ENCODE measurements at regions not wholly inside any gene's neighbourhood (a gene's known extent, or its start where the extent isn't known, plus 50 kb on each side); places are given as distances from the start of the nearest gene placed in this dataset.
"Not testable (repeated sequence)": the region's sequence is repeated elsewhere in the genome, so short reads cannot be mapped to it uniquely, and the experiment has no call there.

GRCh38 chrX:40788698-40789097 lies 53.4 kb upstream of the MED14 start:
- DNase-seq: not testable (repeated sequence)

GRCh38 chrX:40792433-40792832 lies 57.1 kb upstream of the MED14 start:
- DNase-seq: no peak

GRCh38 chrX:40794829-40795130 lies 59.4 kb upstream of the MED14 start:
- peak; percentile 53 for DNase-seq

GRCh38 chrX:40799745-40800144 lies 64.4 kb upstream of the MED14 start:
- DNase-seq: not testable (repeated sequence)

- DNase-seq: no peak
These were observed 70.1 kb upstream of the MED14 start for GRCh38 chrX:40805404-40805803.

GRCh38 chrX:40806513-40807220 lies 71.3 kb upstream of the MED14 start:
- DNase-seq: no peak

GRCh38 chrX:40807384-40807783 lies 72.0 kb upstream of the MED14 start:
- no peak for DNase-seq

- no peak for DNase-seq
These were observed 72.9 kb upstream of the MED14 start for GRCh38 chrX:40808203-40808602.

- DNase-seq: peak; percentile 3
These were observed 73.9 kb upstream of the MED14 start for GRCh38 chrX:40809210-40809609.

GRCh38 chrX:40815045-40815444 lies 79.7 kb upstream of the MED14 start:
- DNase-seq: not testable (repeated sequence)

- no peak for DNase-seq
These were observed 81.6 kb upstream of the MED14 start for GRCh38 chrX:40816906-40817305.

- DNase-seq: no peak
These were observed 82.9 kb upstream of the MED14 start for GRCh38 chrX:40818236-40818635.

GRCh38 chrX:40821780-40822179 lies 86.4 kb upstream of the MED14 start:
- DNase-seq: no peak

GRCh38 chrX:40827331-40827730 lies 92.0 kb upstream of the MED14 start:
- DNase-seq: no peak

- no peak for DNase-seq
These were observed 96.4 kb upstream of the MED14 start for GRCh38 chrX:40831750-40832149.

GRCh38 chrX:40832723-40833122 lies 97.4 kb upstream of the MED14 start:
- DNase-seq: no peak

- DNase-seq: no peak
These were observed 98.9 kb upstream of the MED14 start for GRCh38 chrX:40834225-40834624.

- no peak for DNase-seq
These were observed 100.2 kb upstream of the MED14 start for GRCh38 chrX:40835526-40835925.

GRCh38 chrX:40843643-40844042 lies 108.3 kb upstream of the MED14 start:
- DNase-seq: no peak

- DNase-seq: no peak
These were observed 109.1 kb upstream of the MED14 start for GRCh38 chrX:40844471-40844870.

- DNase-seq: no peak
These were observed 110.1 kb upstream of the MED14 start for GRCh38 chrX:40845331-40845911.

GRCh38 chrX:40849906-40850823 lies 114.8 kb upstream of the MED14 start:
- DNase-seq: peak; percentile 77

- peak; percentile 50 for DNase-seq
These were observed 117.2 kb upstream of the MED14 start for GRCh38 chrX:40852586-40852985.

All from NCI-H82 (cell line).